ENCODE measurements at regions not wholly inside any gene's neighbourhood (a gene's known extent, or its start where the extent isn't known, plus 50 kb on each side); places are given as distances from the start of the nearest gene placed in this dataset.

DNA sequence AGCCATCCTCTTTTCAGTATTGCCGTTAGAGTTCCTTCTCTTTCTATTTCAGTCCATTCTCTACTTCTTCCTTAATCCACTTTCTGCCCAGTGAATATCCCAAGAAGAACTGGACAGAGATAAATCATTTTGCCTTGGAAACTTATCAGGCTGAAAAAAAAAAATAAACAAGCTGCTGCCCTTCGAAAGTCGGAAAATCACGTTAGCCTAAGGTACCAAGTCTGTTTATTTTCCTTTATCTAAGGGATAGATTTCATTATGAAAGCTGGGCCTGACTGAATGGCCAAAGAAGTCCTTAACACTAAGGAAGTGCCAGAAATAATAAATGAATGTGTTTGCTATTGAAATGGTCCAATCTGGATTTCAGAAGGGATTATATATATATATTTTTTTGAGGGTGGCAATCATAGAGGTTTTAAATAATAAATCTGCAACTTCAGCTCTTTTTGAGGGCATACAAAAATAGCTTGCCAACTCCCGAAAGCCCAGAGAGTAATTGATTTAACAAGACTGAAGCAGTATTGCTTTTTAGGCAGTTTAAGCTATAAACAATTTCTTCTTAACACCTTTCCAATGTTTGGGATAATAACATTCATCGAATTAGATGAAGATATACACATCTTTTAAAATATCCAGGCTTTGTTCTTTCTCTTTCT, 127.0 kb upstream of the STMND1 start:
- TF ChIP-seq, protein P1, sequence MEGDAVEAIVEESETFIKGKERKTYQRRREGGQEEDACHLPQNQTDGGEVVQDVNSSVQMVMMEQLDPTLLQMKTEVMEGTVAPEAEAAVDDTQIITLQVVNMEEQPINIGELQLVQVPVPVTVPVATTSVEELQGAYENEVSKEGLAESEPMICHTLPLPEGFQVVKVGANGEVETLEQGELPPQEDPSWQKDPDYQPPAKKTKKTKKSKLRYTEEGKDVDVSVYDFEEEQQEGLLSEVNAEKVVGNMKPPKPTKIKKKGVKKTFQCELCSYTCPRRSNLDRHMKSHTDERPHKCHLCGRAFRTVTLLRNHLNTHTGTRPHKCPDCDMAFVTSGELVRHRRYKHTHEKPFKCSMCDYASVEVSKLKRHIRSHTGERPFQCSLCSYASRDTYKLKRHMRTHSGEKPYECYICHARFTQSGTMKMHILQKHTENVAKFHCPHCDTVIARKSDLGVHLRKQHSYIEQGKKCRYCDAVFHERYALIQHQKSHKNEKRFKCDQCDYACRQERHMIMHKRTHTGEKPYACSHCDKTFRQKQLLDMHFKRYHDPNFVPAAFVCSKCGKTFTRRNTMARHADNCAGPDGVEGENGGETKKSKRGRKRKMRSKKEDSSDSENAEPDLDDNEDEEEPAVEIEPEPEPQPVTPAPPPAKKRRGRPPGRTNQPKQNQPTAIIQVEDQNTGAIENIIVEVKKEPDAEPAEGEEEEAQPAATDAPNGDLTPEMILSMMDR (IDR thresholded peaks at IDR 0.05; ENCODE audit: borderline replicate concordance, extremely low read depth, low read length, poor library complexity, severe bottlenecking) = no peak
- no peak for TF ChIP-seq EZH2 (IDR thresholded peaks at IDR 0.05; ENCODE audit: borderline replicate concordance, low read depth, low read length, severe bottlenecking)
